ENCODE measurements at regions not wholly inside any gene's neighbourhood (a gene's known extent, or its start where the extent isn't known, plus 50 kb on each side); places are given as distances from the start of the nearest gene placed in this dataset.

DNA sequence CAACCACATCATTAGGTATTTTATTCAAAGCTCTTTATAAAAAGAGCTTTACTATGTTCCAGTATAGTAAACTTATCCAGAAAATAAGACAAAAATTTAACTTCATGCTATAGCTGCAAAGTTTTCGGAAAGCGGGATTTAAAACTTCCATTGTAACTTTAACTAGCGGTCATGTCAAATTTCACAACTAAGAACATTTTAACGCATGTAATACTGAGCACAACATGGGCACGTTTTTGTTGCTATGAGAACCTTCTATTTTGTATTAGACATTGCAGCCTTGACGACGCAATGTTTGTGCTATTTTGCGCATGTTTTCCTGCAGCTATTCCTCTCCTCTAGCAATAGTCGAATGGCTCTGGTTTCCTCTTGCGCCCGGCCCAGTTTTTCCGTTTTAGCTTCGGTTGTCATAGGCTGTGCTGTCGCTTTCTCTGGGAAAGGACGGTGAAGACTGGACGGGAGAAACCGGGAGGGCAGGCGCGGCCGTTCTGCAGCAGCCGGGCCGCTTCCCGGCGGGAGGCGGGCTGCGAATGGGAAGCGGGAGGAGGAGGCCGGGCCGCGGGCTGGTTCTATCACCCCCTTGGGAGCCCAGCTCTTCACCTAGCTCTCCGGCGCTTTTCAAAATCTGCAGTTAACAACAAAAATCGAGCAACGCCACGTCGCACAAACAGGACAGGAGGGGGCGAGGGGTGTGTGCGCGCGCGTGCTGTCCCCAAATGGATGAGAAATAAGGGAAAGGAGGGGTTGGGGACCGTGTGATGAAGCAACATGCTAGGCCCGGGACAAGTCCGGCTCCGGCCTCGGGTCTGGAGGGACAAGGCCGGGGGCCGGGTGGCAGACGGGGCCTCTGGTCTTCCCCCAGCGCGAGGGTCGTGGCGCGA is 105.3 kb upstream of the HNRNPU start:
- peak overlapping the region; percentile 100 for H3K27ac Mint-ChIP-seq (ENCODE audit: low read depth, unreplicated experiment)
- H3K36me3 Mint-ChIP-seq (ENCODE audit: insufficient read depth, unreplicated experiment) = peaks cover 31% of the 10 kb centered on the region
- CTCF ChIA-PET = interaction anchor here (0.5 to 3.5 kb wide), 14 partner anchors 52 to 659 kb away, joined by 3 to 18 read pairs (median 3); partner anchors contain the start of gene HNRNPU
- H3K4me3 Mint-ChIP-seq (ENCODE audit: unreplicated experiment) = peak overlapping the region; percentile 98
- POLR2A ChIA-PET = interaction anchor here (0.6 to 10.4 kb wide), 51 partner anchors 8 to 1713 kb away, joined by 3 to 719 read pairs (median 4); partner anchors contain the start of genes COX20, HNRNPU, SDCCAG8 and TFB2M
- H3K27me3 Mint-ChIP-seq (ENCODE audit: insufficient read depth, unreplicated experiment) = no peaks in the 10 kb centered on the region
- TF ChIP-seq, protein P1, sequence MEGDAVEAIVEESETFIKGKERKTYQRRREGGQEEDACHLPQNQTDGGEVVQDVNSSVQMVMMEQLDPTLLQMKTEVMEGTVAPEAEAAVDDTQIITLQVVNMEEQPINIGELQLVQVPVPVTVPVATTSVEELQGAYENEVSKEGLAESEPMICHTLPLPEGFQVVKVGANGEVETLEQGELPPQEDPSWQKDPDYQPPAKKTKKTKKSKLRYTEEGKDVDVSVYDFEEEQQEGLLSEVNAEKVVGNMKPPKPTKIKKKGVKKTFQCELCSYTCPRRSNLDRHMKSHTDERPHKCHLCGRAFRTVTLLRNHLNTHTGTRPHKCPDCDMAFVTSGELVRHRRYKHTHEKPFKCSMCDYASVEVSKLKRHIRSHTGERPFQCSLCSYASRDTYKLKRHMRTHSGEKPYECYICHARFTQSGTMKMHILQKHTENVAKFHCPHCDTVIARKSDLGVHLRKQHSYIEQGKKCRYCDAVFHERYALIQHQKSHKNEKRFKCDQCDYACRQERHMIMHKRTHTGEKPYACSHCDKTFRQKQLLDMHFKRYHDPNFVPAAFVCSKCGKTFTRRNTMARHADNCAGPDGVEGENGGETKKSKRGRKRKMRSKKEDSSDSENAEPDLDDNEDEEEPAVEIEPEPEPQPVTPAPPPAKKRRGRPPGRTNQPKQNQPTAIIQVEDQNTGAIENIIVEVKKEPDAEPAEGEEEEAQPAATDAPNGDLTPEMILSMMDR (IDR thresholded peaks at IDR 0.05; ENCODE audit: unreplicated experiment) = no peak
- TSS peak; percentile 16 for BruUV-seq (replicated peaks)
- no peaks in the 10 kb centered on the region for H3K9me3 Mint-ChIP-seq (ENCODE audit: unreplicated experiment)
- peak; percentile 95 for DNase-seq (ENCODE audit: unreplicated experiment)
- intact Hi-C loops (cut with micrococcal nuclease) = loop anchor here (1.0 to 5.0 kb wide), 5 partner anchors 73 to 517 kb away; partner anchors contain the start of genes ADSS2 and COX20
- H3K4me1 Mint-ChIP-seq (ENCODE audit: insufficient read depth, unreplicated experiment) = peaks cover 33% of the 10 kb centered on the region

- H3K4me1 Mint-ChIP-seq (ENCODE audit: insufficient read depth, unreplicated experiment) = peaks cover 40% of the 10 kb centered on the region
- BruUV-seq (replicated peaks) = no TSS peak
- peak overlapping the region; percentile 100 for H3K27ac Mint-ChIP-seq (ENCODE audit: low read depth, unreplicated experiment)
- H3K4me3 Mint-ChIP-seq (ENCODE audit: unreplicated experiment) = peak overlapping the region; percentile 98
- ChIA-PET CTCF (interaction anchor here (0.6 to 3.5 kb wide), 11 partner anchors 16 to 1523 kb away, joined by 3 to 18 read pairs (median 3); partner anchors contain the start of gene HNRNPU), POLR2A (interaction anchor here (0.6 to 10.4 kb wide), 43 partner anchors 7 to 1597 kb away, joined by 3 to 719 read pairs (median 4); partner anchors contain the start of genes COX20, HNRNPU and TFB2M)
- H3K36me3 Mint-ChIP-seq (ENCODE audit: insufficient read depth, unreplicated experiment) = peaks cover 31% of the 10 kb centered on the region
- no peaks in the 10 kb centered on the region for H3K27me3 Mint-ChIP-seq (ENCODE audit: insufficient read depth, unreplicated experiment)
- H3K9me3 Mint-ChIP-seq (ENCODE audit: unreplicated experiment) = no peaks in the 10 kb centered on the region
- TF ChIP-seq, protein P1 (IDR thresholded peaks at IDR 0.05; ENCODE audit: unreplicated experiment) = no peak
- no peak for DNase-seq (ENCODE audit: unreplicated experiment)
- intact Hi-C loops (cut with micrococcal nuclease) = loop anchor here (1.0 kb wide), 1 partner anchor 134 kb away; the partner anchor contains the start of gene COX20
Measured at GRCh38 chr1:244968881-244969280, 104.5 kb upstream of the HNRNPU start.

GRCh38 chr1:244968471-244968871 is 104.1 kb upstream of the HNRNPU start:
- no peaks in the 10 kb centered on the region for H3K27me3 Mint-ChIP-seq (ENCODE audit: insufficient read depth, unreplicated experiment)
- H3K27ac Mint-ChIP-seq (ENCODE audit: low read depth, unreplicated experiment) = peak overlapping the region; percentile 100
- CTCF ChIA-PET = interaction anchor here (0.5 to 3.5 kb wide), 8 partner anchors 13 to 1673 kb away, joined by 3 to 18 read pairs (median 3); partner anchors contain the start of gene HNRNPU
- peak overlapping the region; percentile 98 for H3K4me3 Mint-ChIP-seq (ENCODE audit: unreplicated experiment)
- peaks cover 42% of the 10 kb centered on the region for H3K4me1 Mint-ChIP-seq (ENCODE audit: insufficient read depth, unreplicated experiment)
- BruUV-seq (replicated peaks) = no TSS peak
- no peak for DNase-seq (ENCODE audit: unreplicated experiment)
- peaks cover 31% of the 10 kb centered on the region for H3K36me3 Mint-ChIP-seq (ENCODE audit: insufficient read depth, unreplicated experiment)
- TF ChIP-seq, protein P1 (IDR thresholded peaks at IDR 0.05; ENCODE audit: unreplicated experiment) = no peak
- POLR2A ChIA-PET = interaction anchor here (1.4 to 10.4 kb wide), 11 partner anchors 15 to 316 kb away, joined by 3 to 719 read pairs (median 10); partner anchors contain the start of genes COX20 and HNRNPU
- intact Hi-C loops (cut with micrococcal nuclease) = no loop called here
- no peaks in the 10 kb centered on the region for H3K9me3 Mint-ChIP-seq (ENCODE audit: unreplicated experiment)

- POLR2A ChIA-PET = interaction anchor here (0.6 to 10.4 kb wide), 7 partner anchors 13 to 505 kb away, joined by 3 to 719 read pairs (median 33); partner anchors contain the start of genes COX20 and HNRNPU
- H3K27me3 Mint-ChIP-seq (ENCODE audit: insufficient read depth, unreplicated experiment) = no peaks in the 10 kb centered on the region
- CTCF ChIA-PET = interaction anchor here (3.5 kb wide), 1 partner anchor 75 kb away, joined by 16 read pairs; no protein-coding TSS in a partner anchor
- intact Hi-C loops (cut with micrococcal nuclease) = no loop called here
- no peak for DNase-seq (ENCODE audit: unreplicated experiment)
- peak overlapping the region; percentile 100 for H3K27ac Mint-ChIP-seq (ENCODE audit: low read depth, unreplicated experiment)
- BruUV-seq (replicated peaks) = no TSS peak
- TF ChIP-seq, protein P1 (IDR thresholded peaks at IDR 0.05; ENCODE audit: unreplicated experiment) = no peak
- peaks cover 31% of the 10 kb centered on the region for H3K4me1 Mint-ChIP-seq (ENCODE audit: insufficient read depth, unreplicated experiment)
- H3K4me3 Mint-ChIP-seq (ENCODE audit: unreplicated experiment) = no peak overlapping the region
- H3K36me3 Mint-ChIP-seq (ENCODE audit: insufficient read depth, unreplicated experiment) = peaks cover 28% of the 10 kb centered on the region
- no peaks in the 10 kb centered on the region for H3K9me3 Mint-ChIP-seq (ENCODE audit: unreplicated experiment)
Measured at GRCh38 chr1:244967159-244967558, 102.8 kb upstream of the HNRNPU start.

All from MCF 10A (cell line).